ENCODE measurements at regions not wholly inside any gene's neighbourhood (a gene's known extent, or its start where the extent isn't known, plus 50 kb on each side); places are given as distances from the start of the nearest gene placed in this dataset.

DNA sequence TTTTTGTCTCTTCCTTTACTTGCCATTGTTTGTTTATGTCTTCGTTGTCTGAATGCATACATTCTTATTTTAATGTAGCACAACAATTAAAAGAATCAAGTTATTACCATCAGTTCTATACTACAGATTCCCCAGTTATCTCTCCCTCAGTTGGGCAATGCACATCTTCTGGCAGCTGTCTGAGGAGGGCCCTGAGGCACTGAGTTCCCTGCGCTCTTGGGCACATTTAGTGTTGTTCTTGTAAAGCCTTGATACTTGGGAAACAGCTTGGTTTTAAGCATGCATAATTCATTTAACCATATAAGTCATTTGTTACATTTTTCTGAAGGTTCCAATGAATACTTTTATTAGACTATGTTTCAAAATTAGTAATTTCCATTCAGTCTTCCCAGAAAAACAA is 117.9 kb downstream of the C6orf118 start:
- TF ChIP-seq POLR2A (IDR thresholded peaks at IDR 0.05): no peak
- TF ChIP-seq, protein P1, sequence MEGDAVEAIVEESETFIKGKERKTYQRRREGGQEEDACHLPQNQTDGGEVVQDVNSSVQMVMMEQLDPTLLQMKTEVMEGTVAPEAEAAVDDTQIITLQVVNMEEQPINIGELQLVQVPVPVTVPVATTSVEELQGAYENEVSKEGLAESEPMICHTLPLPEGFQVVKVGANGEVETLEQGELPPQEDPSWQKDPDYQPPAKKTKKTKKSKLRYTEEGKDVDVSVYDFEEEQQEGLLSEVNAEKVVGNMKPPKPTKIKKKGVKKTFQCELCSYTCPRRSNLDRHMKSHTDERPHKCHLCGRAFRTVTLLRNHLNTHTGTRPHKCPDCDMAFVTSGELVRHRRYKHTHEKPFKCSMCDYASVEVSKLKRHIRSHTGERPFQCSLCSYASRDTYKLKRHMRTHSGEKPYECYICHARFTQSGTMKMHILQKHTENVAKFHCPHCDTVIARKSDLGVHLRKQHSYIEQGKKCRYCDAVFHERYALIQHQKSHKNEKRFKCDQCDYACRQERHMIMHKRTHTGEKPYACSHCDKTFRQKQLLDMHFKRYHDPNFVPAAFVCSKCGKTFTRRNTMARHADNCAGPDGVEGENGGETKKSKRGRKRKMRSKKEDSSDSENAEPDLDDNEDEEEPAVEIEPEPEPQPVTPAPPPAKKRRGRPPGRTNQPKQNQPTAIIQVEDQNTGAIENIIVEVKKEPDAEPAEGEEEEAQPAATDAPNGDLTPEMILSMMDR (IDR thresholded peaks at IDR 0.05): no peak
